Activated CD8-positive, alpha-beta T cell treated with anti-CD3 and anti-CD28 coated beads for 36 hours (primary cell): ENCODE measurements at regions not wholly inside any gene's neighbourhood (a gene's known extent, or its start where the extent isn't known, plus 50 kb on each side); places are given as distances from the start of the nearest gene placed in this dataset.

Source experiments
- ATAC-seq: fragments of 200-7000 bp; cut with Tn5 transposase; one replicate; pipeline ENCODE4 v1.10.0; 2021; ENCODE audit warnings: mild to moderate bottlenecking, moderate library complexity
- CTCF ChIA-PET: fragments of 350-600 bp; sonication (Branson Sonifier 250); formaldehyde crosslinking; loops from one replicate; lab custom pipeline; 2021; ENCODE audit warnings: antibody characterized with exemption; lab: Charles Lee
- POLR2A ChIA-PET: fragments of 350-600 bp; sonication (Branson Sonifier 250); formaldehyde crosslinking; loops from one replicate; lab custom pipeline; 2021; ENCODE audit warnings: antibody characterized with exemption; lab: Charles Lee
- DNase-seq: peaks from one replicate; pipeline ENCODE4 v3.0.0-alpha.2; 2020
- H3K27ac Mint-ChIP-seq: one replicate; pipeline ENCODE4 v1.8.0; 2021; ENCODE audit warnings: mild to moderate bottlenecking, mixed read lengths
- H3K27me3 Mint-ChIP-seq: one replicate; pipeline ENCODE4 v1.8.0; 2021; ENCODE audit warnings: mixed read lengths
- H3K36me3 Mint-ChIP-seq: one replicate; pipeline ENCODE4 v1.8.0; 2021; ENCODE audit warnings: low read depth, mixed read lengths
- H3K4me1 Mint-ChIP-seq: one replicate; pipeline ENCODE4 v1.8.0; 2021; ENCODE audit warnings: low read depth, mixed read lengths
- H3K4me3 Mint-ChIP-seq: one replicate; pipeline ENCODE4 v1.8.0; 2021; ENCODE audit warnings: mild to moderate bottlenecking, moderate library complexity, mixed read lengths
- H3K9me3 Mint-ChIP-seq: one replicate; pipeline ENCODE4 v1.8.0; 2021; ENCODE audit warnings: mixed read lengths
- CTCF ChIP-seq: fragments of 200-600 bp; IDR thresholded peaks from one replicate; pipeline ENCODE4 v1.8.0; 2022; ENCODE audit warnings: antibody characterized with exemption, mild to moderate bottlenecking
- intact Hi-C: fragments of 100-400 bp; cut with micrococcal nuclease; formaldehyde crosslinking; loops from one replicate; pipeline ENCODE4 v1.10.0; 2022

- no peak overlapping the region for H3K4me3 Mint-ChIP-seq
- ATAC-seq (no peak), DNase-seq (no peak)
- ChIA-PET POLR2A (no interaction called here), CTCF (no interaction called here)
- no peaks in the 10 kb centered on the region for H3K36me3 Mint-ChIP-seq
- no peaks in the 10 kb centered on the region for H3K4me1 Mint-ChIP-seq
- intact Hi-C loops: no loop called here
- H3K9me3 Mint-ChIP-seq: no peaks in the 10 kb centered on the region
- H3K27ac Mint-ChIP-seq: no peak overlapping the region
- peaks cover 19% of the 10 kb centered on the region for H3K27me3 Mint-ChIP-seq
- TF ChIP-seq CTCF: no peak
Measured at GRCh38 chr17:20922128-20922670, 120.6 kb downstream of the USP22 start.

- Mint-ChIP-seq H3K27ac (no peak overlapping the region), H3K27me3 (peaks cover 10% of the 10 kb centered on the region), H3K4me1 (no peaks in the 10 kb centered on the region), H3K4me3 (no peak overlapping the region), H3K36me3 (no peaks in the 10 kb centered on the region), H3K9me3 (no peaks in the 10 kb centered on the region)
- no peak for ATAC-seq
- ChIA-PET CTCF (no interaction called here), POLR2A (no interaction called here)
- no peak for TF ChIP-seq CTCF
- no peak for DNase-seq
- intact Hi-C loops: no loop called here
Measured at GRCh38 chr17:20924306-20924705, 118.5 kb downstream of the USP22 start.

GRCh38 chr17:20925091-20925490 is 117.7 kb downstream of the USP22 start:
- ChIA-PET POLR2A (no interaction called here), CTCF (no interaction called here)
- intact Hi-C loops: no loop called here
- ATAC-seq (no peak), DNase-seq (no peak)
- peaks cover 7% of the 10 kb centered on the region for H3K27me3 Mint-ChIP-seq
- TF ChIP-seq CTCF: no peak
- no peaks in the 10 kb centered on the region for H3K4me1 Mint-ChIP-seq
- no peak overlapping the region for H3K27ac Mint-ChIP-seq
- H3K4me3 Mint-ChIP-seq: no peak overlapping the region
- H3K36me3 Mint-ChIP-seq: no peaks in the 10 kb centered on the region
- no peaks in the 10 kb centered on the region for H3K9me3 Mint-ChIP-seq

- Mint-ChIP-seq H3K27me3 (peaks cover 6% of the 10 kb centered on the region), H3K4me3 (no peak overlapping the region), H3K36me3 (no peaks in the 10 kb centered on the region), H3K27ac (no peak overlapping the region), H3K4me1 (no peaks in the 10 kb centered on the region), H3K9me3 (no peaks in the 10 kb centered on the region)
- CTCF ChIA-PET: no interaction called here
- DNase-seq (no peak), ATAC-seq (no peak)
- intact Hi-C loops: no loop called here
- POLR2A ChIA-PET: no interaction called here
- TF ChIP-seq CTCF: no peak
Measured at GRCh38 chr17:20925954-20926353, 116.9 kb downstream of the USP22 start.

GRCh38 chr17:20926532-20926931 is 116.3 kb downstream of the USP22 start:
- ChIA-PET POLR2A (no interaction called here), CTCF (no interaction called here)
- H3K4me3 Mint-ChIP-seq: no peak overlapping the region
- H3K27ac Mint-ChIP-seq: no peak overlapping the region
- TF ChIP-seq CTCF: no peak
- no peaks in the 10 kb centered on the region for H3K9me3 Mint-ChIP-seq
- ATAC-seq (no peak), DNase-seq (no peak)
- H3K4me1 Mint-ChIP-seq: no peaks in the 10 kb centered on the region
- intact Hi-C loops: no loop called here
- no peaks in the 10 kb centered on the region for H3K36me3 Mint-ChIP-seq
- peaks cover 6% of the 10 kb centered on the region for H3K27me3 Mint-ChIP-seq
